GM21367 (cell line): ENCODE measurements at regions not wholly inside any gene's neighbourhood (a gene's known extent, or its start where the extent isn't known, plus 50 kb on each side); places are given as distances from the start of the nearest gene placed in this dataset.

Experiments used
- ATAC-seq: cut with Tn5 transposase; IDR thresholded peaks from one replicate; pipeline ENCODE4 v1.9.1; 2021; ENCODE audit not compliant: unreplicated experiment

DNA sequence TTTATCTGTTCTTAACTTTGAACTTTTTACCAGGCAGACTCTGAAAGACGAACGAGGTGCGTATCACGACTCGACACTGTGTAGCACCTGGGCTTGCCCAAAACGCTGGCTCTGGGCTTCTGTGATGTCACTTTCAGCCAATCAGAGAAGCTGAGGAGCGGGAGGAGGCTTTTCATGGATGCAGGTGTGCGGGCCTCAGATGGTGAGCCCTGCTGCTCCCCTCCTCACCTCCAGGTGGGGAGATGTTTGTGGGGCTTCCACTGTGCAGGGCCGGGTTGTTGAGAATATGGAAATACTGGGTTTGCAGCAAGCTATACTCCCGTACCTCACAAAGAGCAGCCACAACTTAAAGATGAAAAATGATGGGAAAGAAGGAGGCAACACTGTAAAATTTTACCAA lies 246.3 kb downstream of the IRX2 start:
- ATAC-seq, result no peak

DNA sequence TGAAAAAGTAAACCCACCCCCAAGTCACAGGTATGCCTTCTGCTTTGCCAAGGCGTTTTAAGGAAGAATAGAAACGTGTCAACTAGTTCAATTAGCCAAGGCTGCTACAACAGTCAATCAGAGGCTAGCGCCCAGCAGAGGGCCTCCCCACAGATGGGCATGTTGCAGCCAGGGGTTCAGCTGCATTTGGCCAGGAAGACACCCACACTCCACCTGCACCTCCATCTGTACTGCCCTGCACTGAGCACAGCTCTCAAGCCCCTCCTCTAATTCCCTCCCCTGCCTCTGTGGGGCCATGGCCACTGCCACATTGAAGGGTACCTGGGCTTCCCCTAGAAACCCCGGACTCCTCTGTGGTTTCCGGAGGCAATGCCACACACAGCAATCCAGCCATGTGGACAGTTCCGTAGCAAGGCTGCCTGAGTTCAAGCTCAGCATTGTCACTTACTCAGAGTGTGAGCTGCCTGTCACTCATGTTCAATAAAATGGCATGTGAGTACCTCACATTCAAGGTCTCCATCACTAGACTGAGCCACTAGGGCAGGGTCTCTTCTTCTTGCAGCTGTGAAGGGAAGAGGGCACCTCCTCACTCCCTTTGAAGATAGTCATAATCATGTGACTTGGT lies 248.4 kb downstream of the IRX2 start:
- no peak for ATAC-seq

DNA sequence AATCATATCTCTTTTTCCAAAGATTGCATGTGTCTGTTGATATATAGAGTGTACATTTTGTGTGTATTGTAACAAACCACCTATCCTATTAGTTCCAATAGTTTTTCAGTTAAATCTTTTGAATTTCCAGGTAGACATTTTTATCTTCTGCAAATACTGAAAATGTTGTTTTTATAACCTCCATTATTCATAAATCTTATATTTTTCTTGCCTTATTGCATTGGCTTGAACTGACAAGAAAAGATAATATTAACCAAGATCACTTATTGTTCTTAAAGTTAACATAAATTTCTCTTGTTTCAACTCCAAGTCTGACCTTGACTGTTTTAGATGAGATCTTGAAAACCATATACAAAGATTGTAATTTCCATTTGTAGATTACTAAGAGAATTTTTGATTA lies 251.6 kb downstream of the IRX2 start:
- no peak for ATAC-seq

DNA sequence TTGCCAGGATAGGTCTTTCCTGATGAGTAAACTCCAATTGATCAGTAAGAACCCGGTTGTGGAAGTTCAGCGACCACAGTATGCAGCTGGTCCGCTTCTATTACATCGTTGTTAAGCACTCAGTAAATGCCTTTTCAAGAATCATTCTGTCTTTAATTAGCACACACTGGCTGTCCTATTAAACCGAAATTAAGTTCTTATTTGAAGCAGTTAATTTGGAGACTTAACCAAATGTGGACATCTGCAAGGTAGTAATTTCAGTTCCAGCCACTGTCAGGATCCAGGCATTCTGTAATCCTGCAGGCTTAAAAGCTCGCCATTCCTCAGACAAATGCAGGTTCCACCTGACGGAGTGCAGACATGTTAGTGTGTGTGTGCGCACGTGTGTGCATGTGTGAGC lies 254.6 kb downstream of the IRX2 start:
- no peak for ATAC-seq

DNA sequence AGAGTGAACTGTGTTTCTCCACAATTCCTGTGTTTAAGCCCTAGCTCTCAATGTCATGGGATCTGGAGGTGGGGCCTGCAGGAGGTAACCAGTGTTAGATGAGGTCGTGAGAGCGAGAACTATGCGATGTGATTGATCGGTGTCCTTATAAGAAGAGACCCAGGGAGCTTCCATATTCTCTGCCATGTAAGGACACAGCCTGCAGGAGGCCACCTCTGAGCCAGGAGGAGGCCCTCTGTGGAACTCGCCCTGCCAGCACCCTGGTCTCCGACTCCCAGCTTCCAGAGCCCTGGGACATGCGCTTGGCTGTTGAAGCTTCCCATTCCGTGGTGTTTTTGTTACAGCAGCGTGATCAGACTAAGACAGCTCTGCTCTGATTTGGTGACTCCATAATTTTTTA lies 255.4 kb downstream of the IRX2 start:
- no peak for ATAC-seq

DNA sequence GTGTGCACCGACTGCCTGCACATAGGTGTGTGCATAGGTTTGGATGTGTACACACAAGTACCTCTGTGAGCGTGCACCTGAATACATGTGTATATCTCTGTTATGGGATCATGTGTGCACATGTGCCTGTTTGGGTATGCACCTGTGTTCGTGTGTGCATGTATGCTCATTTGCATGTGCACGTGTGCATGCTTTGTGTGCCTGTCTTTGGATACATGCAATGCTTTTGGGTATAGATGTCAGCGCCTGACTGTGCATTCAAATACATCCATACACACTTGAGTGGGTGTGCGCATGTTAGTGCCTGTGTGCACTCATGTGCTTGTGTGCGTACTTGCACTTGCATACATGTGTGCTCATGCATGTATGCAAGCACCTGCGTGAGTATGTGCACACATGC lies 258.1 kb downstream of the IRX2 start:
- no peak for ATAC-seq

DNA sequence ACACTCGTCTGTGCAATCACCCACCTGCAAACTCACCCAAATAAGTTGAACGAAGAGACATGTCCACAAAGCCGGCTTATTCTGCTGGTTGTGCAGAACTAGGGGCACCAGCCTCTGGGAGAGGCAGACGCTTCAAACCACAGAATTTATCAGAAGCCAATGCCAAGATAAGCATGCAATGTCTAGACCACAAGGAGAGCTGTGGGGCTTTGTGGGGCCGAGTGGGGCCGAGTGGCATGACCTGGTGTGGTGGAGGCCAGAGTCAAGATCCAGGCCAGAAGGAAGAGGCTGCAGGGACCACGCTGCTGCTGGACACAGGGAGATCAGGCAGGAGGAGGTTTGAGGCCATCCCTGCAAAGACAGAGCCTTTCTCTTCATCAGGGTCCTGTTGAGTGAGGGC lies 259.0 kb downstream of the IRX2 start:
- ATAC-seq, result no peak

DNA sequence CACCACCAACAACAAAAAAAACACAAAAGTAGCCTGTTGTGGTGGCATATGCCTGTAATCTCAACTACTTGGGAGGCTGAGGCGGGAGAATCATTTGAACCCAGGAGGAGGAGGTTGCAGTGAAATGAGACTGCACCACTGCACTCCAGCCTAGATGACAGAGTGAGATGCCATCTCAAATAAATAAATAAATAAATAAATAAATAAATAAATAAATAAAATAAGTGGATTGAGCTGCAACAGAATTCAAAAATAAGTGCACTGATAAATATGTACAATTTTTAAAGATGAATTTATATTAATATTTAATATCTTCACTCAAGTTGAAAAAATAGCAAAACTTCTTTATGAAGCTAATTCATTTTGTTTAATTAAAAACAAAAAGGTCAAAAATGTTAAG lies 259.6 kb downstream of the IRX2 start:
- no peak for ATAC-seq

DNA sequence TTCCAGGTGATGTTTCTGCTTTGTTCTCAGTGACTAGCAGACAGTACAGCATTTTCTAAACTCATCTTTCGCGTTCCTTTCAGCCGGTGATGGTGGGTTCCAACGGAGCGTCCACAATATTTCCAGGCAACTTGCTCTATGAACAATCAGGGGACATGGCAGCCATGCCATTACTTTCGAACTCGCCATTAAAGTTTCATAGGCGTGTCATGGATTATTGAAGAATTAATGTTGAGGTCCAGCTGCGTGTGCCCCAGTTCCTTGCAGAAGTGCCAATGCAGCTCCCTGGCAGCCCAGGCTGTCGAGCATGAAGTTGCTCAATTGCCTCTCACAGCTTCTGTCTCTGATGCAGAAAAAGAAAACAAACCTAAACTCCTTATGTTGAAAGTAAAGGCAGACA lies 262.2 kb downstream of the IRX2 start:
- no peak for ATAC-seq

DNA sequence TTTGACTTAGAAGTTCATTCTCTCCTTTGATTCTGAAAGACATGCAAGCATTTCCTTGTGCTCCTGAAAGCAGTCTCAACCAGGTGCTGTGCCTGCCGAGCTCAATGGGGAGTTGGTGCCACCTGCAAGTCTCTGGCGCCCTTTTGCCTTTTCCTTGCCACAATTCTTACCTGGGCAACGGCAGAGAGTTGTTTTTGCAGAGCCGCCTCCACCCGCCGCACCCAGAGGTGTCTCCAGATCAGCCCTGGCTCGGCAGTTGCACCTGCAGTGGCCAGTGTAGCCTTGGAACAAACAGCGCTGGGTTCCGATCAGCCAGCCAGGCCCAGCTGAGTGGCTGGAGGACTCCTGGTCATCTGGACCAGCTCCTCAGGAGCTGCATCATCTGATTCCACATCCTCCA lies 262.9 kb downstream of the IRX2 start:
- ATAC-seq, result no peak

DNA sequence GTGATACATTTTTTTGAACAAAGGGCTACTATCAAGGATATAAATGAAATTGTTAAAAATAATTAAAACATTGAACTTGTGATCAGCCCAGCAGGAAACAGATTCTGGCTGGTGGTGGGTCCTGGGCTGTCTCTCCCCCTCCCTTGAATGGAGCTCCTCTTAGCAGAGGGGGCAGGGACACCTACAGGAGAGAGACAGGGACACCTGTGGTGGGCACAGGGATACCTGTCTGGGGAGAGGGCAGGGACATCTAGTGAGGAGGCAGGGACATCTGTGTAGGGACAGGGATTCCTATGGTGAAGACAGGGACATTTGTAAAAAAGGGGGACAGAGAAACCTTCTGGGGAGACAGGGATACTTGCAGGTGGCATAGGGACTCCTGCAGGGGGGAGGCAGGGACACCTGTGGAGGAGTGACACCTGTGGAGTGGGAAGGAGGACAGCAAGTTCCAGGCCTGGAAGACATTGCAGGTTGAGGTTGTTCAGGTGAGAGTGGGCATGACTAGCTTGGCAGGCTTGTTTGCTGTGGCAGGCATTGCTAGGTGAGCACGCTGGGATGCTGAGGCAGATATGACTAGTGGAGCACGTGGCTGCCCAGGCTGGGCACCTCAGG lies 264.2 kb downstream of the IRX2 start:
- ATAC-seq, result no peak

DNA sequence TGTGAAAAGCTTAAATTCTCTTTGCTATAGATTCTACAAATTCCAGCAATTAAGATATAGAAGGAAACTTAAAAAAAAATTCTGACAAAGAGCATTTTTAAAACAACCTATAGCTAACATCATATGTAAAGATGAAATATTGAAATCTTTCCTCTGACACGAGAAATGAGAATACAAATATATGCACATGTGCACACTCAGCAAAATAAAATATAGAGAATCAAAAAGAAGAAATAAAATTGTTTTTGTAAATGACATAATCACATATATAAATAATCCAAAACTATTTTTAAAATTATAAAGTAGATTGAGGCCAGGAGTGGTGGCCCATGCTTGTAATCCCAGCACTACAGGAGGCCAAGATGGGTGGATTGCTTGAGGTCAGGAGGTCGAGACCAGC lies 265.1 kb downstream of the IRX2 start:
- ATAC-seq, result no peak

DNA sequence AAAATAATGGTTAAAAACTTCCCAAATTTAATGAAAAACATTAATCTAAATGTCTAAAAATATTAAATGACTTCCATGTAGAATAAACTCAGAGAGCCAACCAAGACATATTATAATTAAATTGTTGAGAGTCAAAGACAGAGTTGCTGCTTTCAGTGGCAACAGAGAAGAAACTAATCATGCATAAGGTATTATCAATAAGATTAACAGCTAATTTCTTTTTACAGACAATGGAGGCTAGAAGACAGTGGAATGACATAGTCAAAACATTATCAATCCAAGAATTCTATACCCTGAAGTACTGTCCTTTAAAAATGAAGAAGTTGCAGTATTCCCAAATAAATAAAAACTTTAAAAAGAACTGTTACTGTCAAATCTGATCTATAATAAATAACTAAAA lies 268.7 kb downstream of the IRX2 start:
- no peak for ATAC-seq

DNA sequence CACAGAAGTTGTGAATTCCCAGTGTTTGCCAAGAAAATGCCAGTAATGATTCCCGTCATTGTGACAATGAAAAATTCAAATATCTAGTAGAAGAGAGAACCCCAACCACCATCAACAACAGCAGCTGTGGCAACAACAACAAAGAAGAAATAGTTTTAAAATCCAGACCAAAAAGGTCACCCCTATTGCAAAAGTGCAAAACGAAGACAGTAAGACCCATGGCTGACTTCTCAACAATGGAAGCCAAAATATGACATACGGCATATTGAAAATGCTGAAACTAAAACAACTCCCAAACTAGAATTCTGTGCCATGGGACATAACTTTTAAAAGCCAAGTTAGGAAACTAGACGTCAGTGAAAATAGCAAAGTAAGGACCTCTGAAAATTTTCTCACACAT lies 270.6 kb downstream of the IRX2 start:
- ATAC-seq, result no peak

DNA sequence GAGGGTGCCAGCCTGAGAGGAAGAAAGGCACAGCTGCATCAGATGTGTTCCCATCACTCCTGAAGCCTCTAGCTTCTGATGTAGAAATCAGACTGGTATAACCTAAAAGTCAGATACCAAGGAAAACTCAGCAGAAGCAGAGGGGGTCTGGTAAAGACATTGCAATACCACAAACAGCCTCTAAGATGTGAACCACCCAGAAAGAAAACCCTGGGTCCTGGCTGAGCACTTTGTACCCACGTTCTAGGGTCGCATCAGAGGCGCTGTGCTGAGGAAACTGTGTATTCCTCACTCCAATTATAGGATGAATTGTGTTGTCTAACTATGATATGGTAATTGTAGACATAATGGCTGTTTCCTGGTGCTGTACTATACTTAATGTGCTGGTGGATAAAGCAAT lies 275.6 kb downstream of the IRX2 start:
- ATAC-seq, result no peak

DNA sequence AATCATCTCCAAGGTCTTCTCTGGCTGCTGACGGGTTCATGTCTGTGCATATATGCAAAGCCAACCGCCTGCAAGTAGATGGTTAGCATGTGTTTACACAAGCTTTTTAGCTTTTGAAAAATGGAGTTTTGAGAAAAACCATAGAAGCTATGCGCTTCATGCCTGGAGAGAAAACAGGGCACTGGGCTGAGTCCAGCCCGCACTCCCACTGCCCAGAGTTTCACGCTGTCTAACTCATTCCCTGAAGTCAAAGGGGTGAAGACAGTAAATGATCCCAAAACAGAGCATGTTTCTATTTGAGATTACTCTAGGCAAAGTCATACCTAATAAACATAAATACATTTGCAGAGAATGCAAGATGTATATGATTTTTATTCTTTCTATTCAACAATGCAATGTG lies 278.8 kb downstream of the IRX2 start:
- ATAC-seq, result no peak

DNA sequence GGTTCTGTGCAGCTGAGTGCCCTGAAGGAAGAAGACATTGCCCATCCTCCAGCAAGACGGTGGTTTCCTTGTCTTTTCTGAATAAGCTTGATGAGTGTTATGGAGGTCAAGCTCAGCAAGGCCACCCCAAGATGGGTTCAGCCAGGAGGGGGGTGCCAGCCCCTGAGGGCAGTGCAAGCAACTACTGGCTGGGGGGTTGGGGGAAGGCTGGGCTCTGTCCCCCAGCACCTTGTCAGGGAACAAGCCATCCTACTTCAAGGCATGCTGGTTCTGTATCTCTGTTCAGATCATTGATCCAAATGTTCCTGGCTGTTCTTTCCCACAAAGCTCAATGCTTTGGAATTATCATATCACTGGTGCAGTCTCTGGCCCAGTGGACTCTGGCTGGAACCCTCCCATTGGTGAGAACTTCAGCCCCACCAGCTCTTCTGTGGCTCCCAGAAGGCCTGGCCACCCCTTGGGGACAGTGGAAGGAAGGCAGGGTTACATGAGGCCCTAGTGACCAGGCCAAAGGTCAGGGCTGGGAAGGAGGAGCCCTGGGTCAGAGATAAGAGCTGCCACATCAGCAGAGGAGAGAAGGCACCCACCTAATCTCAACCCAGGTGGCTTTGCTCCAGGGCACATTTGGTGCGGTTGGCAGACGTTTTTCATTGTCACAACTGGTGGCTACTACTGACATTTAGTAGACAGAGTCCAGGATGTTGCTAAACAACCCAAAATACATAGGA lies 280.2 kb downstream of the IRX2 start:
- ATAC-seq, result no peak

DNA sequence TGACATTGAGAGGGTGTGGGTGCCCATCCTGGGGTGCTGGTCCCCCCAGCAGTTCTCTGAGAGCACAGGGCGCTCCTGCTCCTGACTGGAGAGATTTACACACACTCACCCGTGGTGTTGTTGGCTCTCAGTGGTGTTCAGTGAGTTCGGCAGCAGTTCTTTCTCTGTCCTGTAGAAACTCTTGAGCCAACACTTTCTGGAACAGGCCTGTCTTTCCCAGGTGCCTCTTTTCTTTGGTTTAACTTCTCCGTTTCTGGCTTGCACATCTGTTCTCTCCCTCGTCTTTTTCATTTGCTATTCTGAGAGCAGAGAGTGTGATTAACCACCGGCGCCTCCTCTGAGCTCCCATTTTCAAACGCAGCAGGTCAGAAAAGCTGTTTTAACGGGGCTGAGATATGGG lies 284.5 kb downstream of the IRX2 start:
- no peak for ATAC-seq

DNA sequence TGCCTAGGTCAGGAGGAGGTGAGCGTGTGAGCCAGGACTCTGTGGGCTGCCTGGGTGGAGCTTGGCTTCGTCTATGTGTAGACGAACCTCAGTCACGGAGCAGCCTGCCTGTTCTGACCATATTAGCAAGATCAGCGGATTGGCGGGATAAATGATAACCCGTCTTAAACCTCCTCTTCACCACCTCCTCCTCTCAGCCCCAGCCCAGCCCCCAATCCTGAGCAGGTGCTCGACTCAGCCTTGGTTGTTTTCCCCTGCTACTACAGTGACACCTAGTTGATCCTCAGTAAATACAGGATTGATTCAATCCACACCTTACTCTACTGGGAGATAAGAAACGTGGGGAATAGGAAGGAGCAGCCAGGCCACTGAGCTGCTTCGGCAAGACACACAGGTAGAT lies 286.1 kb downstream of the IRX2 start:
- no peak for ATAC-seq

DNA sequence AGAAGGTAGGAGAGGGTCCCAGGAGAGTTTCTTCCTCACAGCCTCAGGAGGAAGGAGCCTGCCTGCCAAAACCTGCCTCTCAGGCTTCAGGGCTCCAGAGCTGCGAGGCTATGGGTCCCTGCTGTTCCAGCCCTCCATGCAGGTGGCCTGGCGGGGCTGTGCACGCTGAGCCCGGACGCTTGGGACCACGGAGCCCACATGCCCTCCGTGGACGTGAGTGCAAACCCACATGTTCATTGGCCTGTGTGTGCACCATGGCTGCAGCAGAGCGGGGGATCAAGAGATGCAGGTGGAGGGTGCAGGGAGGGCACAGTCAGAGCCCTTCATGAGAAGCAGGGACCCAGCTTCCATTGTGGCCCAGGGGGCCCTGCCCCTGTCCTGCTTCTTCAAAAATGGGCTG lies 287.3 kb downstream of the IRX2 start:
- ATAC-seq, result no peak

DNA sequence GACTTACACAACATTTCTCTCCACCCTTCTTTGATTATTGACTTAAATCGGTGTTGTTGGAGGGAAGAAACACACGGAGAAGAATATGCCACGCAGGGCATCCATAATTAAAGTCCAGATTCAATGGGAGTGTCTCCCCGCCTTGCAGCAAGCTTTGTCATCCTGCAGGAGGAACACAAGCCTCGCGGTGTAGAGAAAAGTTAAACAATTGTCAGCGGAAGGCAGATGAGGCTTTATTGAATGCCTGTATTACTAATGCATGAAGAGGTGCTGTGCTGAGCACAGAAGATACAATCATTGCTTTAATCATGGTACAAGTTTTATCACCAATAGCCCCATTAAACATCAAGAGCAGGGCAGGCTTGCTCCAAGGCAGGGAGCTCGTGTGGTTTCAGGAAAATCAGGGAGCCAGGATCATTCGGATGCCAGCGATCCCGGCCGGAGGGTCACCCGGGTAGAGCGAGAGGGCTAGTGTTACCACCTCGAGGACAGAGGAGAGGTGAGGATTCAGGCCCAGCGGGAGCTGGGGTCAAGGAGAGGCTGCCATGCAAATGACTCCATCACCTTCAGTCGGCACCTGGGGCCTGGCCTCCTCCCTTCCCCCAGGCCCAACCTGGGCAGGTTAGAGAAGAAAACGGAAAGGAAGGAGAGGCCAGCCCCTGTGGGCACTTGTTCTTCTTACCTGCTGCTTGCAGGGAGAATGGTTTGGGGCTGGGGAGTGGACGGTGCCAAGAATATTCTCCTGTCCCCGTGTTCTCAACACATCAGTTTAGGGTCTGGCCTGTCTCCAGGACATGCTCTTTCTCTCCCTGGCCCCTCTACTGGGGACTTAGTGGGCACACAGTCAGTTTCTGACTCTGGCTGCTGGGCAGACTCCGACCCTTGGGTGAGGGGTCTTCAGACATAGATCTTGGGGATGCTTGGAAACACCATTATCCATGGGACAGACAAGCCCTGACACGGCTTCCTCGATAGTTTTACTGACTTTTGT lies 289.5 kb downstream of the IRX2 start:
- no peak for ATAC-seq

DNA sequence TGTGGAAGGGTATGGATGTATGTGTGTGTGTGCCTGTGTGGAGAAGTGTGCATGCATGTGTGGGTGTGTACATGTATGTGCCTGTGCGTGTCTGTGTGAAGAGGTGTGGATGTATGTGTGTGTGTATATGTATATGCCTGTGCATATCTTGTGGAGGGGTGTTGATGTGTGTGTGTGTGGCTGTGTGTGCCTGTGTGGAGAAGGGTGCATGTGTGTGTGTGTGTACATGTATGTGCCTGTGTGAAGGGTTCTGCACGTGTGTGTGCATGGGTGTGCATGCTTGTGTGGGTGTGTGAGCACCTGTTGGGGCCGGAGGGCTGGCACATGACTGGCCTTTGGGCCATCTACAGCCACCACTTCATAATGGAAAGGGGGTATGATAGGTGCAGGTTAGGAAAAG lies 291.4 kb downstream of the IRX2 start:
- no peak for ATAC-seq
